ENCODE measurements at regions not wholly inside any gene's neighbourhood (a gene's known extent, or its start where the extent isn't known, plus 50 kb on each side); places are given as distances from the start of the nearest gene placed in this dataset.
A peak's percentile ranks its signal among the peaks of the same experiment; 100 is the strongest.

- no peak overlapping the region for H3K14ac ChIP-seq (ENCODE audit: low read length)
- H3K79me2 ChIP-seq (ENCODE audit: control insufficient read depth, insufficient read depth, low read length, poor library complexity): no peaks in the 10 kb centered on the region
- H4K8ac ChIP-seq (ENCODE audit: low read depth, low read length): no peak overlapping the region
- no peak overlapping the region for H3K27ac ChIP-seq (ENCODE audit: low read depth, low read length)
- H3K9ac ChIP-seq (ENCODE audit: low read length): no peak overlapping the region
- H2AK5ac ChIP-seq (ENCODE audit: low read length): no peak overlapping the region
- no peaks in the 10 kb centered on the region for H3K27me3 ChIP-seq (ENCODE audit: insufficient read depth, low read length)
- peaks cover 0 to 8% of the 10 kb centered on the region in 2 experiments for H3K4me1 ChIP-seq (ENCODE audit: control insufficient read depth in 1 of 2, insufficient read depth in 2 of 2, low read length in 2 of 2)
- no peak overlapping the region for H4K12ac ChIP-seq (ENCODE audit: low read depth, low read length)
- H3K4me2 ChIP-seq (ENCODE audit: low read length): no peak overlapping the region
- no peaks in the 10 kb centered on the region for H3K79me1 ChIP-seq (ENCODE audit: low read length)
- DNase-seq: no peak
- no peak overlapping the region for H2AFZ ChIP-seq (ENCODE audit: insufficient read depth, low read length, poor library complexity)
- no peak overlapping the region for H2BK12ac ChIP-seq (ENCODE audit: low read length)
- no peak overlapping the region for H3K23ac ChIP-seq (ENCODE audit: low read length)
- H3K4me3 ChIP-seq (ENCODE audit: low read depth, low read length): no peak overlapping the region
- no peak overlapping the region for H2BK5ac ChIP-seq (ENCODE audit: low read depth, low read length, poor library complexity)
- H4K91ac ChIP-seq (ENCODE audit: low read depth, low read length): no peak overlapping the region
- 100% methylated on average over 1 of the region's 3 CpGs for WGBS (ENCODE audit: extremely low coverage, insufficient coverage, insufficient read length)
- no peak overlapping the region for H3K18ac ChIP-seq (ENCODE audit: low read length)
- no peak overlapping the region for H2BK120ac ChIP-seq (ENCODE audit: insufficient read depth, low read length, poor library complexity)
- H3K36me3 ChIP-seq (ENCODE audit: control insufficient read depth in 1 of 2, insufficient read depth in 2 of 2, low read length in 2 of 2): no peaks in the 10 kb centered on the region
- no peak overlapping the region for H3K4ac ChIP-seq (ENCODE audit: low read depth, low read length)
- no peaks in the 10 kb centered on the region for H3K9me3 ChIP-seq (ENCODE audit: insufficient read depth, low read depth, low read length)
Observed at GRCh38 chr3:177740254-177740653, 543.0 kb upstream of the TBL1XR1 start.

- H3K79me1 ChIP-seq (ENCODE audit: low read length): peaks cover under 1% of the 10 kb centered on the region
- H4K12ac ChIP-seq (ENCODE audit: low read depth, low read length): no peak overlapping the region
- H3K4ac ChIP-seq (ENCODE audit: low read depth, low read length): no peak overlapping the region
- WGBS (ENCODE audit: extremely low coverage, insufficient coverage, insufficient read length): no CpG with 5 or more reads among the region's 4 CpGs
- no peak overlapping the region for H3K27ac ChIP-seq (ENCODE audit: low read depth, low read length)
- DNase-seq: no peak
- H4K91ac ChIP-seq (ENCODE audit: low read depth, low read length): no peak overlapping the region
- H3K9me3 ChIP-seq (ENCODE audit: insufficient read depth, low read depth, low read length): no peaks in the 10 kb centered on the region
- no peak overlapping the region for H3K9ac ChIP-seq (ENCODE audit: low read length)
- no peak overlapping the region for H2AFZ ChIP-seq (ENCODE audit: insufficient read depth, low read length, poor library complexity)
- no peaks in the 10 kb centered on the region for H3K27me3 ChIP-seq (ENCODE audit: insufficient read depth, low read length)
- no peak overlapping the region for H3K4me3 ChIP-seq (ENCODE audit: low read depth, low read length)
- H3K23ac ChIP-seq (ENCODE audit: low read length): no peak overlapping the region
- H3K79me2 ChIP-seq (ENCODE audit: control insufficient read depth, insufficient read depth, low read length, poor library complexity): no peaks in the 10 kb centered on the region
- no peak overlapping the region for H2AK5ac ChIP-seq (ENCODE audit: low read length)
- H3K4me1 ChIP-seq (ENCODE audit: control insufficient read depth in 1 of 2, insufficient read depth in 2 of 2, low read length in 2 of 2): peaks cover 0 to 9% of the 10 kb centered on the region in 2 experiments
- H3K4me2 ChIP-seq (ENCODE audit: low read length): no peak overlapping the region
- H2BK5ac ChIP-seq (ENCODE audit: low read depth, low read length, poor library complexity): no peak overlapping the region
- H2BK120ac ChIP-seq (ENCODE audit: insufficient read depth, low read length, poor library complexity): no peak overlapping the region
- no peaks in the 10 kb centered on the region for H3K36me3 ChIP-seq (ENCODE audit: control insufficient read depth in 1 of 2, insufficient read depth in 2 of 2, low read length in 2 of 2)
- no peak overlapping the region for H3K14ac ChIP-seq (ENCODE audit: low read length)
- no peak overlapping the region for H4K8ac ChIP-seq (ENCODE audit: low read depth, low read length)
- no peak overlapping the region for H3K18ac ChIP-seq (ENCODE audit: low read length)
- peak overlapping the region; percentile 30 for H2BK12ac ChIP-seq (ENCODE audit: low read length)
Observed at GRCh38 chr3:177742273-177742672, 545.0 kb upstream of the TBL1XR1 start.

GRCh38 chr3:177743173-177743890 lies 546.0 kb upstream of the TBL1XR1 start:
- no peak for DNase-seq
- Histone ChIP-seq H3K23ac (ENCODE audit: low read length) (no peak overlapping the region), H4K12ac (ENCODE audit: low read depth, low read length) (no peak overlapping the region), H3K4me2 (ENCODE audit: low read length) (no peak overlapping the region), H3K79me2 (ENCODE audit: control insufficient read depth, insufficient read depth, low read length, poor library complexity) (no peaks in the 10 kb centered on the region), H3K4me3 (ENCODE audit: low read depth, low read length) (no peak overlapping the region), H3K27ac (ENCODE audit: low read depth, low read length) (no peak overlapping the region), H2BK5ac (ENCODE audit: low read depth, low read length, poor library complexity) (no peak overlapping the region), H3K18ac (ENCODE audit: low read length) (no peak overlapping the region), H3K9me3 (ENCODE audit: insufficient read depth, low read depth, low read length) (no peaks in the 10 kb centered on the region), H3K27me3 (ENCODE audit: insufficient read depth, low read length) (no peaks in the 10 kb centered on the region), H3K79me1 (ENCODE audit: low read length) (peaks cover 4% of the 10 kb centered on the region), H3K4ac (ENCODE audit: low read depth, low read length) (no peak overlapping the region), H4K8ac (ENCODE audit: low read depth, low read length) (no peak overlapping the region), H2BK12ac (ENCODE audit: low read length) (no peak overlapping the region), H3K4me1 (ENCODE audit: control insufficient read depth in 1 of 2, insufficient read depth in 2 of 2, low read length in 2 of 2) (peaks cover 0 to 11% of the 10 kb centered on the region in 2 experiments), H4K91ac (ENCODE audit: low read depth, low read length) (no peak overlapping the region), H3K36me3 (ENCODE audit: control insufficient read depth in 1 of 2, insufficient read depth in 2 of 2, low read length in 2 of 2) (no peaks in the 10 kb centered on the region), H3K9ac (ENCODE audit: low read length) (no peak overlapping the region), H2AK5ac (ENCODE audit: low read length) (no peak overlapping the region), H2AFZ (ENCODE audit: insufficient read depth, low read length, poor library complexity) (no peak overlapping the region), H3K14ac (ENCODE audit: low read length) (no peak overlapping the region), H2BK120ac (ENCODE audit: insufficient read depth, low read length, poor library complexity) (no peak overlapping the region)
- no CpG with 5 or more reads among the region's 3 CpGs for WGBS (ENCODE audit: extremely low coverage, insufficient coverage, insufficient read length)

GRCh38 chr3:177744873-177745606 lies 547.8 kb upstream of the TBL1XR1 start:
- peak overlapping the region; percentile 74 for H2BK5ac ChIP-seq (ENCODE audit: low read depth, low read length, poor library complexity)
- no peak overlapping the region for H4K8ac ChIP-seq (ENCODE audit: low read depth, low read length)
- no peak overlapping the region for H2AFZ ChIP-seq (ENCODE audit: insufficient read depth, low read length, poor library complexity)
- DNase-seq: peak; percentile 69 to 77
- H3K36me3 ChIP-seq (ENCODE audit: control insufficient read depth in 1 of 2, insufficient read depth in 2 of 2, low read length in 2 of 2): no peaks in the 10 kb centered on the region
- peaks cover 4% of the 10 kb centered on the region for H3K79me1 ChIP-seq (ENCODE audit: low read length)
- H4K91ac ChIP-seq (ENCODE audit: low read depth, low read length): no peak overlapping the region
- peak overlapping the region; percentile 72 for H2BK12ac ChIP-seq (ENCODE audit: low read length)
- no peak overlapping the region for H2BK120ac ChIP-seq (ENCODE audit: insufficient read depth, low read length, poor library complexity)
- H3K27me3 ChIP-seq (ENCODE audit: insufficient read depth, low read length): no peaks in the 10 kb centered on the region
- peaks cover 0 to 11% of the 10 kb centered on the region in 2 experiments for H3K4me1 ChIP-seq (ENCODE audit: control insufficient read depth in 1 of 2, insufficient read depth in 2 of 2, low read length in 2 of 2)
- no peak overlapping the region for H3K14ac ChIP-seq (ENCODE audit: low read length)
- no peak overlapping the region for H3K23ac ChIP-seq (ENCODE audit: low read length)
- no peak overlapping the region for H3K9ac ChIP-seq (ENCODE audit: low read length)
- no peak overlapping the region for H3K4ac ChIP-seq (ENCODE audit: low read depth, low read length)
- no peak overlapping the region for H3K4me2 ChIP-seq (ENCODE audit: low read length)
- H4K12ac ChIP-seq (ENCODE audit: low read depth, low read length): no peak overlapping the region
- no peak overlapping the region for H2AK5ac ChIP-seq (ENCODE audit: low read length)
- no peak overlapping the region for H3K18ac ChIP-seq (ENCODE audit: low read length)
- no peaks in the 10 kb centered on the region for H3K79me2 ChIP-seq (ENCODE audit: control insufficient read depth, insufficient read depth, low read length, poor library complexity)
- H3K9me3 ChIP-seq (ENCODE audit: insufficient read depth, low read depth, low read length): no peaks in the 10 kb centered on the region
- no CpG with 5 or more reads among the region's 6 CpGs for WGBS (ENCODE audit: extremely low coverage, insufficient coverage, insufficient read length)
- peak overlapping the region; percentile 40 for H3K27ac ChIP-seq (ENCODE audit: low read depth, low read length)
- no peak overlapping the region for H3K4me3 ChIP-seq (ENCODE audit: low read depth, low read length)

Measured in trophoblast cell (in vitro differentiated cells and primary cell).